IPS-11a (cell line): ENCODE measurements at regions not wholly inside any gene's neighbourhood (a gene's known extent, or its start where the extent isn't known, plus 50 kb on each side); places are given as distances from the start of the nearest gene placed in this dataset.

Source experiments
- H3K4me3 ChIP-seq: one replicate; pipeline ENCODE4 v1.5.1; 2013; ENCODE audit warnings: low read depth, low read length, control low read depth

DNA sequence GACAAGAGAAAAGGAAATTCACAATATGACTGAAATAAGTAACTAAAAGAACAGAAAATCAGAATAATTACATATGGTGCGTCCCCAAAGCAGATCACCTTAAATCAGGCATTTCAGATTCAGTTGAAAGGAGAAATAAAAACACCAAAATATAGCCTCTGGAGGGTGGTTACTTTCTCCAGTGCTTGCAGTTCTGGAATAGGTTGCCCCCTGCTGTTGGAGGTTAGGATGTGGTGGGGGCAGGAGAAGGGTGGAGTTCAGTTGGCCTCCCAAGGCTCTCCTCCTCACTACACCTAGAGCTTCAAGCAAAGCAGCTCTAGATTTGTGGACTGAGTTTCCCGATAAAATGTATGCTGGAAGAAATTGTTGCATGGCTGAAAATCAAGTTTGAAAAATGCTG, 338.2 kb upstream of the TLE4 start:
- H3K4me3 ChIP-seq: no peak overlapping the region

DNA sequence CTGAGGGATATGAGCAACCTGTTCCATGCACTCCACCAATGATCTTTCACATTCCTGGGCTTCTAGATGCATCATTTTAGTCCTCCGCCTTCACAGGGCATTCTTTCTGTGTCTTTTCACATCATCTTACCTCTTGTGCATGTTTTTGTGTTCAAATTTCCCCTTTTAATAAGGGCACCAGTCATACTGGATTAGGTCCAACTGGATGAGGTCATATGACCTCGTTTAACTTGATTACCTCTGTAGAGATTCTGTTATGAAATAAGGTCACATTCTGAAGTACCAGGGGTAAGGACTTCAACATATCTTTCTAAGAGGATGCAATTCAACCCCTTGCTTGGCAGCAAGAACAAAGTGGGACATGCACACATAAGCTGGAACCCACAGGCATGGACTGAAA, 335.3 kb upstream of the TLE4 start:
- no peak overlapping the region for H3K4me3 ChIP-seq

DNA sequence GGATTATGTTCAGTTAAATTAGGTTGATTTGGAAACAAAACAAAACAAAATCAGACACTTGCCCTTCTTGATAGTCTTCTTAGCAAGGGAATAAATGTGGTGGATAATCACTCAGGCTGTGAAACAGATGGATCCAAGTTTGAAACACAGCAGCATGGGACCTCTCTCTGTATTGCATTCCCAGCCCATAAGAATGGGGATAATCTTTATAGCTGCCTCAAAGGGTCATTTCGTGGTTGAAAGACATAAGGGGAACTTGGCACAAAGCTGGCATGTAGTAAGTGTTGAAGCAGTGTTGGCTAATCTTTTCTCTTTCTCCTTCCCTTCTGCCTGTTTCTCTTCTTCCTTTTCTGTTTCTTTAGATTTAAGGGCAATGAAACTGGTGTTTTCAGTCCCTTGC, 333.9 kb upstream of the TLE4 start:
- no peak overlapping the region for H3K4me3 ChIP-seq

DNA sequence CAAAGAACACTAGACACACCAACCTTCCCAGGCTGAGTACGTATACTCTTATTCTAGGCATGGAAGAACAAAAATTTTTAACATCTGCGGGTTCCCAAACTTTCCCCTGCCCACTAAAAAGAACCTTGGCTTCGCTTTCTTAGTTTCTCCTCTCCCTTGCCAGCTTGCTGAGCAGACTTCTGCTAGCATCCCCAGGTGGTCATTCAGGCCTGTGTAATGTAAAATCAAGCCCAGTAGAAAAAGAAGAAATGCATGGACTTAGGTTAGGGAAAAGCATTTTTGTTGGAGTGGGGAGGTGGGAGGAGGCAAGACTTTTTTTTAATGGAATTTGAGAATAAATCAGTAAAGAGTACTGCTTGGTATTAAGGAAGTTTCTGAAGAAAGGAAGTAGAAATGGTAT, 331.0 kb upstream of the TLE4 start:
- no peak overlapping the region for H3K4me3 ChIP-seq

DNA sequence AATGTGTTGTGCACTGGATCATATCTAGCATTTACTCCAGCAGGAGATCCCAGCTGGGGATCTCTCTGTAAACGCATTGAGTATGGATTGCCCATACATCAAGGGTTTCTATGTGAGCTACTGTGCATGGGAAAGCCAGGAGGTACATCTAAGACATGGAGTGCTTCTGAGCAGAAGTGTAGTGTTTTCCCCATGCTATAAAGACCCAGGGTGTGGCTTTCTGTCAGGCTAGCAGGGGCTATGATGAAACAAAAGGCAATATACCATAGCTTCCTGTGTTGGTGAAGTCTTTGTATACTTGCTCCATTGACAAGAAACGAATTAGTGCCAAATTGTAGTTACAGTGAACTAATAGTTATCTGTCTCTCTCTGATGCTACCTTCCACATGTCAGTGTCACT, 329.3 kb upstream of the TLE4 start:
- no peak overlapping the region for H3K4me3 ChIP-seq

- no peak overlapping the region for H3K4me3 ChIP-seq
Observed at GRCh38 chr9:79246170-79246569, 325.6 kb upstream of the TLE4 start.

- no peak overlapping the region for H3K4me3 ChIP-seq
Observed at GRCh38 chr9:79247021-79247420, 324.7 kb upstream of the TLE4 start.

- H3K4me3 ChIP-seq: no peak overlapping the region
Observed at GRCh38 chr9:79250806-79251205, 321.0 kb upstream of the TLE4 start.

DNA sequence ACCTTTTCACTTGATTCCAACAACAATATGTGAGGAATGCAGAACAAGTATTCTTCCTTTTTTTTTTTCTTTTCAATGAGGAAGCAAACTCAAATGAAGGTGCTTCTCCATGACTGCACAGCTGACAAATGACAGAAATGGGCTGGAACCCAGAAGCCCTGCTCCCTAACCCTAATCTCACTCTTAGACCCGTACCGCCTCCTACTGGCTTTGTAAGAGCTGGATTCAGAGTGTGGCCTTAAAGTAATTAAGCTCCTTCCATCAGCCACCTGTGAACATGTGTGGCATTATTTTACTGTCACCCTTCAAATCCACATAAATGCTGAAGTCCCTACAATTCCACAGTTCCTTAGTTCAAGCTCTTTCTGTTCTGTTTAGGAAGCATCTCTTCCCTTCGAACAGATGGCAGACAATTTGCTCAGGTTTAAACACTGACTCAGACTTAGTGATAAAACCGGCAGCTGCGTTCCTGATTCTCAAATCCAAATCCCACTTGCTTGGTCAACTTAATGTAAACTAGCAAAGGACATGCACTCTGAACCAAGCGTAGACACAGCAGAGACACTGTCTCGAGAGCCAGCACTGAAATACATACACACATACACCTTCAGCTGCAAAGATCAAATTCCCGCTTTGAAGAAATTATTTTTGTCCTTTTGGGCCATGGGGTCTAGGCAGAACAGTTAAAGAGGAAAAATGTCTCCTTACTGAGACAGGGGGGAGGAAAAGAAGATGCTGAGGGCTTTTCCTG, 316.7 kb upstream of the TLE4 start:
- no peak overlapping the region for H3K4me3 ChIP-seq

DNA sequence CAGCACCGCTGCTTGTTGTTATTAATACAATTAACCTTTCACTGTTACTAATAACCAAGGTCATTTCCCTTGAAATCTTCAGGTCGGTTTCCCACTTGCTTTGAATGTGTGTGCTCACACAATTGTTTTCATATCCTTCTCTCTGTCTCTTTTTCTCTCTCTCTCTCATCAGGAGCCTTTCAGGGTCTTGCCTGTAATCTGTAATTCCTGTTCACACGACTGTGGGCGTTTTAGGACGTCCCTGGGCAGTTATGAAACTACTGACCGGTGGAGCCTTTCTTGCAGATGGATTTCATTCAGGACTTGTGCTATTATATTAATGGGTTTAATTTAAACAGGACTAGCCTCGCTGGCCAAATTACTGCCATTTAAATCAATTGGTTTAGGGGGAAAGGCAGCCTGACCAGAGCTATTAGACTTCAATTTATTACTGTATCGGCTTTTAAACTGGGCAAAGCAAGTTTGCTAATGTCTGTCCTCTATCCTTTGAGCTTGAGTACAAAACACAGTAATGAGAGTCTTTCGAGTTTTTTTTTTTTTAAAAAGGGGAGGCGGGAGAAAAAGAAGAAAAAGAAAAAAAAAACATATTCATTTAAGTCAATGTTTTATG, 316.0 kb upstream of the TLE4 start:
- no peak overlapping the region for H3K4me3 ChIP-seq

DNA sequence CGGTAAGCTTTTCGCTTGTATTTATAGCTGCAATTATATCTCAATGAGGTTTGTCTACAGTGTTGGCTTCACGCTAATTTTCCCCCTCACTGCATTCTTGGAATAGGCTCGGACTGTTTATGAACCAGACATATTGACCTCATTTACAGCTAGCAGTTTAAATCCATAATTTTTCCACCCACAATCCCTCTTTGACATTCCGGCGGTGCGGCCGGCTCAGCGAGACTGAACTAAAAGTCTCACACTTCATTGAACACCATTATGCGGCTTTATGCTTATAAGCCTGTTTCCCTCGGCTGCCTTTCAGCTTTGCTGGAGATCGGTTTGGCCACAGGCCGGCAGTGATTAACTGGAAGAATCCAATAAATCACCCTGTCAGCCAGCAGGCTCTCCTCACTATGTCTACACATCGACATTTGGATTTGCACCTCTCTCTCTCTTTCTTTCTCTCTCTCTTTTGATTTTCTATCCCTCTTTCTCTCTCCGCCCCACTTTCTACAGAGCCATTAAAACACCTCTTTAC, 315.0 kb upstream of the TLE4 start:
- H3K4me3 ChIP-seq: no peak overlapping the region

DNA sequence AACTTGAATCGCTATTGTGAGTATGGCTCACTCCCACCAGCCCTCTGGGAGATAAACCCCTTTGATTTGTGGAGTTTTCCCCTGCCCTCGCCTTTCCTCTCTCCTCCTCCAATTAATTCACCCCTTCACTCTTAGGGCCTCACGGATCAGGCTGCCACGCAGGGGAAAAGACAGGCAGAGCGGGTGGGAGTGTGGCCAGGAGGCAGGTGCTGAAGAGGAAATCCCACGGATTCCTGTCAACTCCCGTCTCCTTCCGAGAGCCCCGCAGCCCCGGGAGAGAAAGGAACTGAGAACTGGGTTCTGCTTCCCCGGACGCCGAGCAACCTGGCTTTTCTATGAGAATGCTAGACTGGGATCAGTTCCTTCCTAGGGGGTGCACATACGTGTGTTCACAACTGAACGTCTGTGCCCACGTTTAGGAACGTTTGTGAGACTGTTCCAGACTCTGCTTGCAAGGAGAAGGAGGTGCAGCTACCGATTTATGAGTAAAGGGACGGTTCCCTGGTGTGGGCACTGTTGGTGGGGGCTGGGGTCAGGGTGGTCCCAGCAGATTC, 314.5 kb upstream of the TLE4 start:
- no peak overlapping the region for H3K4me3 ChIP-seq

- no peak overlapping the region for H3K4me3 ChIP-seq
Observed at GRCh38 chr9:79257790-79258351, 313.9 kb upstream of the TLE4 start.

DNA sequence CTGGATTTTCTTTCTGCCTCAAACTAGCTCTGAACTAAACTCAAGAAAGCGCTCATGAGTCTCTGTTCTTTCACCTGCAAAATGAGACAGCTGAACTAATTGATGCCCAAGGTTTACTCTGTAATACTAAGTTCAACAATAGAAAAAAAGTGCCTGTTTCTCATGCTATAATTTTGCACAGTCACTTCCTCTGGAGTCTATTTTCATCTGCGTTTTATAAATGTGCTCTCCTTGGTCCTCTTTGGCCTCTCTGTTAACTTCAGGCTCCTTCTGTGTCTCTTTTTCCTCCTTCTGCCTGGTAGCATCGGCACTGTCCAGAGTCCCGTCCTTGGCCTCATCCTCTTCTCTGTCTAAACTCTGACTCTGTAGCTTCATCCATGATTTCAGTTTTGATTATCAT, 311.9 kb upstream of the TLE4 start:
- H3K4me3 ChIP-seq: no peak overlapping the region

DNA sequence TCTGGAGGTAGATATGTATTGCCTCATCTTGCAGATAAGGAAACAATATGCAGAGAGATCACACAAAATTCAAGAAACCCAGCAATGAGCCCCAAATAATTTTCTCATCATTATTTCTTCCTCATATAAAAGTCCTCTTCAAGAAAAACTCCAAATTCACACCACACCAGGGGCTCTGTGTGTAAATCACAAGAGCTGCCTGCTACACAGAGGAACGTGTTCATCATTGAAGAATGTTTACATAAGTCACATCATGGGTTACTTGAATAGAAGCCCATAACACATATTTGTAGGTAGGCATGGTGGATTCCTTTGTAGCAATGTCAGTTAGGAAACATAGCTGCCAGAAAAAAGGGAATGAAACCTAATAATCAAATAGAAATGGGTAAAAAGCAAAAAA, 308.1 kb upstream of the TLE4 start:
- H3K4me3 ChIP-seq: no peak overlapping the region

DNA sequence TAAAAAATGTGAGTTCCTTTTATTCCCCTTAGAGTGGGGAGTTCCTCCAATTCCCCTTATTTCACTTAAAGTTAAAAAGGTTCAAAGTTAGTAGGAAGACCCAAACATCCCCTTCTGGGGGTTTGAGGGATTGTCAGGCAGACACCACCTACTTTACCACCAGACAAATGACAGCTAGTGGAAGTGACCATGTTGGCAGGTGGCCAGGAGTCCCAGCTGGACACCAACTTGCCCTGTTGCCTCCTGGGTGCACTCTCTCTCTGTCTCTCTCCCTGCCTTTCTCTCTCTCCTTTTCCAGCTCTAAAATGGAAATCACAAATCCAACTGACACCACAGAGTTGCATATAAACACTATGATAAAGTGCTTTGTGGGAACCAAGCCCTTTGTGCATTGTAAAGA, 307.7 kb upstream of the TLE4 start:
- H3K4me3 ChIP-seq: no peak overlapping the region

- no peak overlapping the region for H3K4me3 ChIP-seq
Observed at GRCh38 chr9:79264511-79265355, 307.0 kb upstream of the TLE4 start.

GRCh38 chr9:79266986-79267385, 304.8 kb upstream of the TLE4 start:
- H3K4me3 ChIP-seq: no peak overlapping the region

DNA sequence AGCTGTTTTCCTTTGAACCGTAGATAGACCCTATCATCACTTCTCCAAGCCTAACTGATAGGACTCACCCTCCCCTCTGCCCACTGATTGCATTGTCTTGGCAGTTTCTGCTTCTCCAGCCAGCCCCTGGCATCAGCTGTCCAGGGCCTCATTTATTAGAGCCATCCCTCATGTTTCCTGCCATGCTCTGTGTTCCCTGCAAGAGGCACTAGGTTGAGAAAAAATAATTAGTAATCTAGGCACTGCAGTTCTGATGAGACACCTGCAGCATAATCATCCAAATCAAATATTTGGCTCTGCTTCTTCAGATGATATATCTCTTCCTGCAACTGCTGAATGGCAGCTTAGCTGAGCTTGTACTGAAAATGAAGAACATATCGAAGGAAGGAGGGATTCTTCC, 303.0 kb upstream of the TLE4 start:
- no peak overlapping the region for H3K4me3 ChIP-seq

DNA sequence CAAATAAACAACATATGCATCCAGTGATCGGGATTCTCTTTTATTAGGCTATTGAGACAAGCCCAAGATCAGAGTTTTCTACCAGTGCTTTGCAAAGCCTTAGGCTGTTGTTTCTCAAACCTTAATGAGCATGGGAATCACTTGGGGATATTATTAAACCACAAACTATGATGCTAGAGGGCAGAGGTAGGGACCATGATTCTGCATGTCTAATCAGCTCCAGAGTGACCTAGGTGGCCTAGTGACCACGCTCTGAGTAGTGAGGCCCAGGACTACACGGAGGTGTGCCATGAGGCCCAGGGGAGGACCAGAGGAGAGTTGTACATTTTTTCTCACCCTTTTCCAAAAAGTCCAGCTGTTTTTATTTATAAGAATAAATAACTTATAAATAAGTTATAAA, 298.5 kb upstream of the TLE4 start:
- no peak overlapping the region for H3K4me3 ChIP-seq

GRCh38 chr9:79279356-79279755, 292.4 kb upstream of the TLE4 start:
- H3K4me3 ChIP-seq: no peak overlapping the region
